Fibroblast of lung (primary cell): ENCODE measurements at regions not wholly inside any gene's neighbourhood (a gene's known extent, or its start where the extent isn't known, plus 50 kb on each side); places are given as distances from the start of the nearest gene placed in this dataset.

ENCODE experiments used
- DNase-seq, 2 donors: peaks; one replicate each; pipeline versions ENCODE4 v3.0.0 to v3.0.0-alpha.2; 2010; ENCODE audit warnings: low read depth in 2 of 2
- H2AFZ ChIP-seq: 2 replicates; pipeline ENCODE4 v1.5.1; 2012; ENCODE audit warnings: low read length, control low read depth, inconsistent platforms
- H3K27ac ChIP-seq: 2 replicates; pipeline ENCODE4 v1.5.1; 2011; ENCODE audit warnings: low read length, control low read depth; ENCODE audit not compliant: insufficient read depth
- H3K27me3 ChIP-seq: 2 replicates; pipeline ENCODE4 v1.5.1; 2011; ENCODE audit warnings: mild to moderate bottlenecking, low read length; ENCODE audit not compliant: control insufficient read depth, insufficient read depth
- H3K36me3 ChIP-seq: 2 replicates; pipeline ENCODE4 v1.5.1; 2011; ENCODE audit warnings: low read length; ENCODE audit not compliant: control insufficient read depth, insufficient read depth
- H3K4me1 ChIP-seq: 2 replicates; pipeline ENCODE4 v1.5.1; 2011; ENCODE audit warnings: low read length; ENCODE audit not compliant: control insufficient read depth, insufficient read depth; ENCODE audit errors: extremely low read depth
- H3K4me2 ChIP-seq: 2 replicates; pipeline ENCODE4 v1.5.1; 2011; ENCODE audit warnings: low read length, control low read depth; ENCODE audit not compliant: insufficient read depth; ENCODE audit errors: extremely low read depth
- H3K4me3 ChIP-seq, 4 experiments: fragments of 200-600 bp in 1 of 4; sonication (generic) in 1 of 4; replicated peaks in 1 of 4; 2 replicates each; pipeline ENCODE4 v1.5.1; 2011 to 2016; ENCODE audit warnings: low read length in 4 of 4, low read depth in 3 of 4, mild to moderate bottlenecking in 3 of 4, control low read depth in 2 of 4, inconsistent platforms in 1 of 4, mixed read lengths in 1 of 4; ENCODE audit not compliant: insufficient read depth in 1 of 4; ENCODE audit errors: control extremely low read depth in 1 of 4
- H3K79me2 ChIP-seq: 2 replicates; pipeline ENCODE4 v1.5.1; 2012; ENCODE audit warnings: mild to moderate bottlenecking, low read length, inconsistent platforms; ENCODE audit not compliant: control insufficient read depth, insufficient read depth
- H3K9ac ChIP-seq: 2 replicates; pipeline ENCODE4 v1.5.1; 2011; ENCODE audit warnings: mild to moderate bottlenecking, low read length, control low read depth; ENCODE audit not compliant: insufficient read depth
- H3K9me3 ChIP-seq: 2 replicates; pipeline ENCODE4 v1.5.1; 2012; ENCODE audit warnings: low read depth, low read length; ENCODE audit not compliant: control insufficient read depth, insufficient read depth
- H4K20me1 ChIP-seq: 2 replicates; pipeline ENCODE4 v1.5.1; 2011; ENCODE audit warnings: low read length; ENCODE audit not compliant: control insufficient read depth, insufficient read depth; ENCODE audit errors: extremely low read depth
- CTCF ChIP-seq, 2 donors: IDR thresholded peaks in 1 of 2; conservative IDR thresholded peaks in 1 of 2; 1 replicate in 1 of 2; 2 replicates in 1 of 2; pipeline ENCODE4 v1.5.1; 2011 to 2012; ENCODE audit warnings: low read length in 2 of 2, control low read depth in 1 of 2, inconsistent platforms in 1 of 2, low read depth in 1 of 2, mild to moderate bottlenecking in 1 of 2
- EZH2 ChIP-seq: IDR thresholded peaks from 2 replicates; pipeline ENCODE4 v1.5.1; 2012; ENCODE audit warnings: low read length, control low read depth, mild to moderate bottlenecking; ENCODE audit errors: missing control alignments

- no peak overlapping the region for H3K4me2 ChIP-seq
- H3K27me3 ChIP-seq: no peaks in the 10 kb centered on the region
- H2AFZ ChIP-seq: no peak overlapping the region
- no peaks in the 10 kb centered on the region for H3K79me2 ChIP-seq
- no peaks in the 10 kb centered on the region for H3K9me3 ChIP-seq
- H4K20me1 ChIP-seq: no peaks in the 10 kb centered on the region
- H3K9ac ChIP-seq: no peak overlapping the region
- no peak overlapping the region for H3K27ac ChIP-seq
- H3K36me3 ChIP-seq: no peaks in the 10 kb centered on the region
- H3K4me1 ChIP-seq: no peaks in the 10 kb centered on the region
- TF ChIP-seq CTCF (conservative IDR thresholded peaks at IDR 0.05 in 1 of 2, IDR thresholded peaks at IDR 0.05 in 1 of 2; ENCODE audit: low read depth in 1 of 2, low read length in 2 of 2) (no peak), EZH2 (no peak)
- no peak for DNase-seq
- no peak overlapping the region for H3K4me3 ChIP-seq
Observed at GRCh38 chr17:36742267-36743000, 141.1 kb downstream of the MRM1 start.

- no peak for DNase-seq
- no peak overlapping the region for H3K4me3 ChIP-seq
- no peaks in the 10 kb centered on the region for H3K27me3 ChIP-seq
- no peak overlapping the region for H3K9ac ChIP-seq
- H3K9me3 ChIP-seq: no peaks in the 10 kb centered on the region
- H2AFZ ChIP-seq: no peak overlapping the region
- H3K36me3 ChIP-seq: no peaks in the 10 kb centered on the region
- H3K27ac ChIP-seq: no peak overlapping the region
- TF ChIP-seq CTCF (conservative IDR thresholded peaks at IDR 0.05 in 1 of 2, IDR thresholded peaks at IDR 0.05 in 1 of 2; ENCODE audit: low read depth in 1 of 2, low read length in 2 of 2) (no peak), EZH2 (no peak)
- H3K4me2 ChIP-seq: no peak overlapping the region
- no peaks in the 10 kb centered on the region for H3K79me2 ChIP-seq
- no peaks in the 10 kb centered on the region for H3K4me1 ChIP-seq
- H4K20me1 ChIP-seq: no peaks in the 10 kb centered on the region
Observed at GRCh38 chr17:36743130-36743529, 141.7 kb downstream of the MRM1 start.

DNA sequence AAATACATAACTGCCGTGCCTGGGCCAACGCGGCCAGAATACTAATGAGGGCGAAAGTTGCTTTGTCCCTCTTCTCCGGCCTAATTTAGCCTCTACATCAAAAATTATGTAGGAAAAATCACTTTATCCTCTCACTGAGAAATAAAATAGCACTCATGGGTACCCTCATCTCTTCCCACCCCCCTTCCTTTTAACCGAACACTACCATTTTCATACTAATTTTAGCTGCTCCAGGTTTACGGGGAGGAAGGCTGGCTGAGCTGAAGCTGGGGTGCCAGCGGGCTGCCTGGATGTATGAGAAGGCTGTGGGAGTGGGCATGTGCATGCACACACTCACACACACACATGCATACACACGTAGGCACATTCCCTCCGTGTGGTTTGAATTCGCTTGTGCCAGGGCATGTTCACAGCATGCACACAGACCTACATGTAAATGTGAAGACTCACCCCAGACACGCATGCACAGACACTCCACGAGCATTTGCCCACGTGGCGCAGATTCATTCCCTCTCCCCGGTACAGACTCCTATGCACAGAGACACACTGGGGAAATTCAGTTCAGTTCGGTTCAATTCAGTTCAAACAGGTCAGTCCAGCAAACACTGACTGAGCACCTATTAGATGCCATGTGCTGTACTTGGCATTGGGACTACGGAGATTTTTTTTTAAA, 145.1 kb downstream of the MRM1 start:
- Histone ChIP-seq H3K79me2 (no peaks in the 10 kb centered on the region), H3K27me3 (no peaks in the 10 kb centered on the region), H3K4me2 (no peak overlapping the region)

More for the DNA sequence above, 145.1 kb downstream of the MRM1 start:
- H3K9me3 ChIP-seq: no peaks in the 10 kb centered on the region
- H3K4me3 ChIP-seq: no peak overlapping the region
- H2AFZ ChIP-seq: no peak overlapping the region
- H3K9ac ChIP-seq: no peak overlapping the region
- H3K4me1 ChIP-seq: no peaks in the 10 kb centered on the region
- no peak overlapping the region for H3K27ac ChIP-seq
- no peak for TF ChIP-seq EZH2
- no peak for TF ChIP-seq CTCF (conservative IDR thresholded peaks at IDR 0.05 in 1 of 2, IDR thresholded peaks at IDR 0.05 in 1 of 2; ENCODE audit: low read depth in 1 of 2, low read length in 2 of 2)
- H3K36me3 ChIP-seq: no peaks in the 10 kb centered on the region
- no peaks in the 10 kb centered on the region for H4K20me1 ChIP-seq
- DNase-seq: no peak
